ENCODE measurements at regions not wholly inside any gene's neighbourhood (a gene's known extent, or its start where the extent isn't known, plus 50 kb on each side); places are given as distances from the start of the nearest gene placed in this dataset.

GRCh38 chr2:156151351-156151750 is 181.2 kb downstream of the NR4A2 start:
- TF ChIP-seq CTCF (IDR thresholded peaks at IDR 0.05; ENCODE audit: low read depth, low read length) = no peak
- H3K4me3 ChIP-seq (replicated peaks in 1 of 2; ENCODE audit: low read depth in 2 of 2, low read length in 2 of 2) = no peak overlapping the region
- no peak for DNase-seq (ENCODE audit: low read depth in 2 of 2)

GRCh38 chr2:156147594-156148330 is 184.8 kb downstream of the NR4A2 start:
- TF ChIP-seq CTCF (IDR thresholded peaks at IDR 0.05; ENCODE audit: low read depth, low read length) = no peak
- no peak for DNase-seq (ENCODE audit: low read depth in 2 of 2)
- no peak overlapping the region for H3K4me3 ChIP-seq (replicated peaks in 1 of 2; ENCODE audit: low read depth in 2 of 2, low read length in 2 of 2)

GRCh38 chr2:156145976-156146375 is 186.5 kb downstream of the NR4A2 start:
- TF ChIP-seq CTCF (IDR thresholded peaks at IDR 0.05; ENCODE audit: low read depth, low read length) = no peak
- H3K4me3 ChIP-seq (replicated peaks in 1 of 2; ENCODE audit: low read depth in 2 of 2, low read length in 2 of 2) = no peak overlapping the region
- DNase-seq (ENCODE audit: low read depth in 2 of 2) = no peak

- no peak for DNase-seq (ENCODE audit: low read depth in 2 of 2)
- H3K4me3 ChIP-seq (replicated peaks in 1 of 2; ENCODE audit: low read depth in 2 of 2, low read length in 2 of 2) = no peak overlapping the region
- no peak for TF ChIP-seq CTCF (IDR thresholded peaks at IDR 0.05; ENCODE audit: low read depth, low read length)
Observed at GRCh38 chr2:156145469-156145868, 187.1 kb downstream of the NR4A2 start.

GRCh38 chr2:156136566-156136965 is 196.0 kb downstream of the NR4A2 start:
- DNase-seq (ENCODE audit: low read depth in 2 of 2) = no peak
- no peak for TF ChIP-seq CTCF (IDR thresholded peaks at IDR 0.05; ENCODE audit: low read depth, low read length)

GRCh38 chr2:156134887-156135286 is 197.6 kb downstream of the NR4A2 start:
- no peak overlapping the region for H3K4me3 ChIP-seq (replicated peaks in 1 of 2; ENCODE audit: low read depth in 2 of 2, low read length in 2 of 2)
- DNase-seq (ENCODE audit: low read depth in 2 of 2) = no peak
- TF ChIP-seq CTCF (IDR thresholded peaks at IDR 0.05; ENCODE audit: low read depth, low read length) = no peak

More at GRCh38 chr2:156136566-156136965, 196.0 kb downstream of the NR4A2 start:
- no peak overlapping the region for H3K4me3 ChIP-seq (replicated peaks in 1 of 2; ENCODE audit: low read depth in 2 of 2, low read length in 2 of 2)

GRCh38 chr2:156132941-156133340 is 199.6 kb downstream of the NR4A2 start:
- no peak for TF ChIP-seq CTCF (IDR thresholded peaks at IDR 0.05; ENCODE audit: low read depth, low read length)
- DNase-seq (ENCODE audit: low read depth in 2 of 2) = no peak
- H3K4me3 ChIP-seq (replicated peaks in 1 of 2; ENCODE audit: low read depth in 2 of 2, low read length in 2 of 2) = no peak overlapping the region
